Colonic mucosa (tissue), 4 donors: ENCODE measurements at regions not wholly inside any gene's neighbourhood (a gene's known extent, or its start where the extent isn't known, plus 50 kb on each side); places are given as distances from the start of the nearest gene placed in this dataset.

ENCODE experiments used
- DNase-seq: peaks from one replicate; pipeline ENCODE4 v3.0.0-alpha.2; 2020
- H3K27ac ChIP-seq: fragments of 200-600 bp; one replicate; pipeline ENCODE4 v1.8.0; 2021
- H3K27me3 ChIP-seq: fragments of 200-600 bp; one replicate; pipeline ENCODE4 v1.8.0; 2021
- H3K36me3 ChIP-seq: fragments of 200-600 bp; one replicate; pipeline ENCODE4 v1.8.0; 2021
- H3K4me1 ChIP-seq: fragments of 200-600 bp; one replicate; pipeline ENCODE4 v1.8.0; 2021; ENCODE audit warnings: mild to moderate bottlenecking
- H3K4me3 ChIP-seq: fragments of 200-600 bp; one replicate; pipeline ENCODE4 v1.8.0; 2021
- H3K9ac ChIP-seq, 2 donors: one replicate each; pipeline ENCODE4 v1.7.0; 2013; ENCODE audit warnings: control low read depth in 2 of 2, low read depth in 2 of 2, low read length in 2 of 2
- H3K9me3 ChIP-seq: fragments of 200-600 bp; one replicate; pipeline ENCODE4 v1.8.0; 2021
- intact Hi-C: fragments of 100-400 bp; cut with DNase I; formaldehyde crosslinking; loops from one replicate; pipeline ENCODE4 v1.14.1; 2022
- TF ChIP-seq, protein P1 (sequence below): fragments of 200-600 bp; IDR thresholded peaks from one replicate; pipeline ENCODE4 v1.8.0; 2022; ENCODE audit warnings: antibody characterized with exemption, mild to moderate bottlenecking
- donor health status: healthy.
- donor health status: DM: no; HTN: no; CAD: no.
- donor health status: DM: no; HTN: no; CAD: no.

- no peaks in the 10 kb centered on the region for H3K36me3 ChIP-seq
- no peak overlapping the region for H3K27ac ChIP-seq
- no peak overlapping the region for H3K4me3 ChIP-seq
- TF ChIP-seq, protein P1, sequence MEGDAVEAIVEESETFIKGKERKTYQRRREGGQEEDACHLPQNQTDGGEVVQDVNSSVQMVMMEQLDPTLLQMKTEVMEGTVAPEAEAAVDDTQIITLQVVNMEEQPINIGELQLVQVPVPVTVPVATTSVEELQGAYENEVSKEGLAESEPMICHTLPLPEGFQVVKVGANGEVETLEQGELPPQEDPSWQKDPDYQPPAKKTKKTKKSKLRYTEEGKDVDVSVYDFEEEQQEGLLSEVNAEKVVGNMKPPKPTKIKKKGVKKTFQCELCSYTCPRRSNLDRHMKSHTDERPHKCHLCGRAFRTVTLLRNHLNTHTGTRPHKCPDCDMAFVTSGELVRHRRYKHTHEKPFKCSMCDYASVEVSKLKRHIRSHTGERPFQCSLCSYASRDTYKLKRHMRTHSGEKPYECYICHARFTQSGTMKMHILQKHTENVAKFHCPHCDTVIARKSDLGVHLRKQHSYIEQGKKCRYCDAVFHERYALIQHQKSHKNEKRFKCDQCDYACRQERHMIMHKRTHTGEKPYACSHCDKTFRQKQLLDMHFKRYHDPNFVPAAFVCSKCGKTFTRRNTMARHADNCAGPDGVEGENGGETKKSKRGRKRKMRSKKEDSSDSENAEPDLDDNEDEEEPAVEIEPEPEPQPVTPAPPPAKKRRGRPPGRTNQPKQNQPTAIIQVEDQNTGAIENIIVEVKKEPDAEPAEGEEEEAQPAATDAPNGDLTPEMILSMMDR = no peak
- H3K4me1 ChIP-seq = no peaks in the 10 kb centered on the region
- no peaks in the 10 kb centered on the region for H3K27me3 ChIP-seq
- H3K9ac ChIP-seq = no peak overlapping the region
- intact Hi-C loops = no loop called here
- H3K9me3 ChIP-seq = no peaks in the 10 kb centered on the region
- no peak for DNase-seq
Observed at GRCh38 chr10:1981976-1982375, 244.7 kb upstream of the ADARB2 start.

DNA sequence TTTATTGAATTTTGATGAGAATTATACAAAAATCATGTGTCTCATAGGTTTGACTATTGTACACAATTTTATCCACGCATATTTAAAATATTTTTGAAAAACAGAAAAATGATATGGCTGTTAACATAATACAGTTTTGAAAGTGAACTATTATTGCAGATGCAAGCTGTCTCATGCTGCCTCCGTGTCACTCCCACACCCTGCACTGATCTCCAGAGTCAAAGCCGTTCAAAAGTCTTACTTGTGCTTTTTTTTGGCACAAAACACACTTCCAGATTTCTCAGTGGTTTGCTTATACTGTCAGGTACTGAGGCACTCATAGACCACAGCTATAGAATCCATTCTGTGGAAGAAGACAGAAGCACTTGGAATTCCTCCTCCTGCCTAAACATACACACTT lies 243.1 kb upstream of the ADARB2 start:
- H3K9me3 ChIP-seq = no peaks in the 10 kb centered on the region
- H3K4me1 ChIP-seq = no peaks in the 10 kb centered on the region
- no peak for DNase-seq
- TF ChIP-seq, protein P1 = no peak
- no peaks in the 10 kb centered on the region for H3K36me3 ChIP-seq
- no peaks in the 10 kb centered on the region for H3K27me3 ChIP-seq
- H3K27ac ChIP-seq = no peak overlapping the region
- no peak overlapping the region for H3K4me3 ChIP-seq
- intact Hi-C loops = no loop called here
- H3K9ac ChIP-seq = no peak overlapping the region

DNA sequence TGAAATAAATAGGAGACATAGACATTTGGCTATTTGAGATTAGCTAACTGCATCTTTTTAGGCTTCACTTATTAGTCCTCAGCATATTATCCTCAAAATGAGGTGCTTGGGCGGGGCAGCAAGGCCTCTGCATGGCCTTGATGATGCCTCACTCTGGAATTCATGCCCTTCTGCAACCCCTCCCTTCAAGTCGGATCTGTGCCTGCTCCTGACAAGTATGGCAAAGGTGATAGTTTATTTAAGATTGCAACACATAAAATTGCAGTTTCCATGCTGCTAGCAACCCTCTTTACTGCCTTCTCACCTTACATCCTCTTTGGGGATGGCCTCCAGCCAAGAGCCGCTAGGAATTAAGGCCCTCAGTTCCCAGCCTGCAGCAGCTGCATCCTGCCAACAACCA lies 241.3 kb upstream of the ADARB2 start:
- intact Hi-C loops = no loop called here
- TF ChIP-seq, protein P1 = no peak
- no peaks in the 10 kb centered on the region for H3K36me3 ChIP-seq
- no peak for DNase-seq
- no peaks in the 10 kb centered on the region for H3K4me1 ChIP-seq
- no peak overlapping the region for H3K9ac ChIP-seq
- H3K9me3 ChIP-seq = no peaks in the 10 kb centered on the region
- no peak overlapping the region for H3K27ac ChIP-seq
- H3K4me3 ChIP-seq = no peak overlapping the region
- no peaks in the 10 kb centered on the region for H3K27me3 ChIP-seq

DNA sequence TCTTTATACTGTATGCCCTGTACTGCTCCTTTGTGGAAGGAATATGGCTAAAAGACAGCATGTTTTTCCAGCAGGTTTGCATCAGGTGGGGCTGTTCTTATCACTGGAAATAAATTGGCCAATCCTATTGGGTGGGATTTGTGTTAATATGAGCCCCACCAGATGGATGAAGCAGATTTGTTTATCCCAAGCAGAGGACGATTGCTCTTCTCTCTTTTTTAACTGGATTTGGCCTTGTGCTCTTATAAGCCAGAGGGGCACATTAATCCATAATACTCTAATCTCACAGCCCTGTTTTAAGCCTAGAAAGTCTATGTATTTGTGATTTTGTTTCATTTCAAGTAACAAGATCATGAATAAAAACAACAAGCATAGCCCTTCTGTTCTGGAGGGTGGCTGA lies 240.1 kb upstream of the ADARB2 start:
- H3K27me3 ChIP-seq = no peaks in the 10 kb centered on the region
- H3K9ac ChIP-seq = no peak overlapping the region
- intact Hi-C loops = no loop called here
- no peaks in the 10 kb centered on the region for H3K9me3 ChIP-seq
- no peaks in the 10 kb centered on the region for H3K36me3 ChIP-seq
- no peaks in the 10 kb centered on the region for H3K4me1 ChIP-seq
- TF ChIP-seq, protein P1 = no peak
- DNase-seq = no peak
- no peak overlapping the region for H3K4me3 ChIP-seq
- H3K27ac ChIP-seq = no peak overlapping the region

- no peak overlapping the region for H3K9ac ChIP-seq
- no peaks in the 10 kb centered on the region for H3K9me3 ChIP-seq
- H3K4me3 ChIP-seq = no peak overlapping the region
- H3K4me1 ChIP-seq = no peaks in the 10 kb centered on the region
- H3K36me3 ChIP-seq = no peaks in the 10 kb centered on the region
- no peak overlapping the region for H3K27ac ChIP-seq
- no peak for DNase-seq
- intact Hi-C loops = no loop called here
- TF ChIP-seq, protein P1 = no peak
- H3K27me3 ChIP-seq = no peaks in the 10 kb centered on the region
Observed at GRCh38 chr10:1972406-1972805, 235.1 kb upstream of the ADARB2 start.
